ENCODE measurements at regions not wholly inside any gene's neighbourhood (a gene's known extent, or its start where the extent isn't known, plus 50 kb on each side); places are given as distances from the start of the nearest gene placed in this dataset.

GRCh38 chr7:15831606-15832005 is 145.1 kb upstream of the MEOX2 start:
- DNase-seq (no peak), ATAC-seq (no peak)
- H3K27me3 ChIP-seq, result no peaks in the 10 kb centered on the region
- no peak for TF ChIP-seq CTCF (IDR thresholded peaks at IDR 0.05)
- no peak overlapping the region for H3K4me3 ChIP-seq
- WGBS, 2 donors, result 56 to 61% methylated on average over 3 of the region's 3 CpGs
- H3K36me3 ChIP-seq, result no peaks in the 10 kb centered on the region
- no peaks in the 10 kb centered on the region for H3K9me3 ChIP-seq
- peaks cover 0 to 37% (median 17%) of the 10 kb centered on the region in 9 donors for H3K4me1 ChIP-seq
- no peak overlapping the region for H3K27ac ChIP-seq
- intact Hi-C loops (cut with DNase I), result loop anchor here in 5 of 10 donors (2.0 to 10.0 kb wide), 8 partner anchors 34 to 239 kb away; partner anchors contain the start of gene MEOX2 (in 1 of the 5)

GRCh38 chr7:15829691-15830090 is 143.2 kb upstream of the MEOX2 start:
- H3K27ac ChIP-seq, result peak overlapping the region in 8 of 10 donors; percentile 9 to 59 (median 34)
- 45 to 57% methylated on average over 3 of the region's 3 CpGs for WGBS, 2 donors
- no peak overlapping the region for H3K4me3 ChIP-seq
- DNase-seq, result peak in 1 of 2 donors; percentile 40
- intact Hi-C loops (cut with DNase I), result loop anchor here in 5 of 10 donors (5.0 to 10.0 kb wide), 7 partner anchors 32 to 235 kb away; partner anchors contain the start of gene MEOX2 (in 1 of the 5)
- no peaks in the 10 kb centered on the region for H3K27me3 ChIP-seq
- TF ChIP-seq CTCF (IDR thresholded peaks at IDR 0.05), result no peak
- peak; percentile 69 to 95 (median 86) for ATAC-seq
- H3K9me3 ChIP-seq, result no peaks in the 10 kb centered on the region
- H3K4me1 ChIP-seq, result peaks cover 0 to 36% (median 17%) of the 10 kb centered on the region in 9 donors
- H3K36me3 ChIP-seq, result no peaks in the 10 kb centered on the region

GRCh38 chr7:15828881-15829280 is 142.4 kb upstream of the MEOX2 start:
- no peak for TF ChIP-seq CTCF (IDR thresholded peaks at IDR 0.05)
- Histone ChIP-seq H3K9me3 (no peaks in the 10 kb centered on the region), H3K4me3 (no peak overlapping the region), H3K27me3 (no peaks in the 10 kb centered on the region), H3K36me3 (no peaks in the 10 kb centered on the region), H3K27ac (peak overlapping the region in 4 of 10 donors; percentile 15 to 59 (median 34)), H3K4me1 (peaks cover 0 to 36% (median 16%) of the 10 kb centered on the region in 9 donors)
- ATAC-seq, result no peak
- intact Hi-C loops (cut with DNase I), result no loop called here
- 88 to 90% methylated on average over 3 of the region's 3 CpGs for WGBS, 2 donors
- DNase-seq, result no peak

GRCh38 chr7:15821484-15822427 is 135.3 kb upstream of the MEOX2 start:
- DNase-seq, result no peak
- WGBS, 2 donors, result 43 to 45% methylated on average over 4 of the region's 4 CpGs

More at GRCh38 chr7:15821484-15822427, 135.3 kb upstream of the MEOX2 start:
- intact Hi-C loops (cut with DNase I), result no loop called here
- no peak for TF ChIP-seq CTCF (IDR thresholded peaks at IDR 0.05)
- Histone ChIP-seq H3K4me1 (peaks cover 0 to 13% (median 4%) of the 10 kb centered on the region in 9 donors), H3K27ac (peak overlapping the region in 2 of 10 donors; percentile 11 to 33), H3K36me3 (no peaks in the 10 kb centered on the region), H3K4me3 (no peak overlapping the region), H3K9me3 (no peaks in the 10 kb centered on the region), H3K27me3 (no peaks in the 10 kb centered on the region)
- peak; percentile 41 to 83 (median 73) for ATAC-seq

Data from heart right ventricle (tissue), 16 donors.